Keratinocyte (primary cell): ENCODE measurements at regions not wholly inside any gene's neighbourhood (a gene's known extent, or its start where the extent isn't known, plus 50 kb on each side); places are given as distances from the start of the nearest gene placed in this dataset.

Experiments
- DNase-seq: peaks from one replicate; pipeline ENCODE4 v3.0.0-alpha.2; 2011; ENCODE audit warnings: low read depth, missing footprints, low spot score
- FAIRE-seq: peaks from 2 replicates; lab custom pipeline; 2011; peaks lifted over from hg19 to GRCh38; lab: Jason Lieb, UNC
- H2AFZ ChIP-seq: 2 replicates; pipeline ENCODE4 v1.6.0; 2012; ENCODE audit warnings: low read length, control low read depth, inconsistent platforms; ENCODE audit not compliant: control insufficient read depth
- H3K27ac ChIP-seq: 2 replicates; pipeline ENCODE4 v1.5.1; 2011; ENCODE audit warnings: low read length; ENCODE audit not compliant: control insufficient read depth, insufficient read depth
- H3K27me3 ChIP-seq: 3 replicates; pipeline ENCODE4 v1.6.0; 2011; ENCODE audit warnings: low read length; ENCODE audit not compliant: control insufficient read depth, insufficient read depth; ENCODE audit errors: extremely low read depth
- H3K36me3 ChIP-seq, 2 experiments: 2 replicates in 1 of 2; 3 replicates in 1 of 2; pipeline ENCODE4 v1.5.1; 2011; ENCODE audit warnings: low read length in 2 of 2, mild to moderate bottlenecking in 1 of 2; ENCODE audit not compliant: control insufficient read depth in 2 of 2, insufficient read depth in 2 of 2; ENCODE audit errors: extremely low read depth in 1 of 2
- H3K4me1 ChIP-seq: 3 replicates; pipeline ENCODE4 v1.5.1; 2011; ENCODE audit warnings: low read length; ENCODE audit not compliant: control insufficient read depth, insufficient read depth; ENCODE audit errors: extremely low read depth
- H3K4me2 ChIP-seq: 3 replicates; pipeline ENCODE4 v1.6.0; 2011; ENCODE audit warnings: low read depth, low read length; ENCODE audit not compliant: control insufficient read depth, insufficient read depth; ENCODE audit errors: extremely low read depth
- H3K4me3 ChIP-seq, 3 experiments: fragments of 200-600 bp in 1 of 3; sonication (generic) in 1 of 3; 2 replicates in 2 of 3; 3 replicates in 1 of 3; pipeline ENCODE4 v1.5.1; 2011 to 2016; ENCODE audit warnings: low read length in 3 of 3, mild to moderate bottlenecking in 3 of 3, control low read depth in 2 of 3, inconsistent platforms in 1 of 3, low read depth in 1 of 3, mixed read lengths in 1 of 3, mixed run types in 1 of 3, moderate library complexity in 1 of 3; ENCODE audit not compliant: control insufficient read depth in 2 of 3, insufficient read depth in 2 of 3; ENCODE audit errors: extremely low read depth in 1 of 3
- H3K79me2 ChIP-seq: 2 replicates; pipeline ENCODE4 v1.6.0; 2012; ENCODE audit warnings: low read length; ENCODE audit not compliant: control insufficient read depth, insufficient read depth
- H3K9ac ChIP-seq: 3 replicates; pipeline ENCODE4 v1.6.0; 2011; ENCODE audit warnings: low read length; ENCODE audit not compliant: control insufficient read depth, insufficient read depth; ENCODE audit errors: extremely low read depth
- H3K9me1 ChIP-seq: 3 replicates; pipeline ENCODE4 v1.6.0; 2011; ENCODE audit warnings: low read length; ENCODE audit not compliant: control insufficient read depth, insufficient read depth; ENCODE audit errors: extremely low read depth
- H3K9me3 ChIP-seq: 2 replicates; pipeline ENCODE4 v1.5.1; 2012; ENCODE audit warnings: low read depth, low read length; ENCODE audit not compliant: control insufficient read depth
- H4K20me1 ChIP-seq: 3 replicates; pipeline ENCODE4 v1.6.0; 2011; ENCODE audit warnings: low read length; ENCODE audit not compliant: control insufficient read depth, insufficient read depth; ENCODE audit errors: extremely low read depth
- EZH2 ChIP-seq: IDR thresholded peaks from one replicate; pipeline ENCODE4 v1.6.1; 2012; ENCODE audit warnings: inconsistent platforms, mild to moderate bottlenecking, low read length, moderate library complexity
- dilution Hi-C: fragments of 300-500 bp; cut with MboI; formaldehyde crosslinking; loops from one replicate; pipeline ENCODE4 v1.7.0; 2020; ENCODE audit warnings: low sequenced_read_pairs; ENCODE audit not compliant: extremely low pct_ligation_motif_present
- TF ChIP-seq, protein P1 (sequence below), 3 experiments: IDR thresholded peaks in 1 of 3; conservative IDR thresholded peaks in 1 of 3; optimal IDR thresholded peaks in 1 of 3; 2 replicates in 2 of 3; 3 replicates in 1 of 3; pipeline versions ENCODE3 to v1.5.1; 2011; ENCODE audit warnings: low read length in 3 of 3, mild to moderate bottlenecking in 3 of 3, moderate library complexity in 2 of 3, control low read depth in 1 of 3, inconsistent platforms in 1 of 3; ENCODE audit not compliant: insufficient read depth in 2 of 3; ENCODE audit errors: extremely low read depth in 1 of 3

DNA sequence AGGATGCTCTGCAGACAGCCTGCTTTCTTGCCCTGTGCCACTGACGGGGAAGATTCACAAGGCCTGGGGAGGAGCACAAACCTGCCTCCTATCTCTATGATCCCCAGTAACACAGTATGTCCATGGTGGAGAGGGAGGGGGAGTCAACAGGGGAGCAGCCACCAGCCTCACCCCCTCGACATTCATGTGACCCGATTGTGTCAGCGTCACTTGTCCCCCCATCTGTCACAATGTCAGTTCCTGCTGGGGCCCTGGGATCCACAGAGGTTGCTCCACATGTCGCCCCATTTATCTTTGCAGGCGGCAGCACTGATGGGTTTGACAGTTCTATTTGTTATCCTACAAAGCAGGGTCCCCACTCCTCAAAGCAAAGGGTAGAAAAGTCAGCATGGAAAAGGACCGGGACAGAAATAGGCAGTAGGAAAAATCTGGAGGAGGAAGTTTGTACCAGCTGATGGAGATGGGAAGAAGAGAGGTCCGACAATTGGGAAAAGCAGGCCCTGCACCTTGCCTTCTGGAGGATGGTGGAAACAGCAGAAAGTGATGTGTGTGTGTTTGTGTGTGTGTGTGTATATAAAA is 130.9 kb downstream of the SEC16B start:
- TF ChIP-seq, protein P1, sequence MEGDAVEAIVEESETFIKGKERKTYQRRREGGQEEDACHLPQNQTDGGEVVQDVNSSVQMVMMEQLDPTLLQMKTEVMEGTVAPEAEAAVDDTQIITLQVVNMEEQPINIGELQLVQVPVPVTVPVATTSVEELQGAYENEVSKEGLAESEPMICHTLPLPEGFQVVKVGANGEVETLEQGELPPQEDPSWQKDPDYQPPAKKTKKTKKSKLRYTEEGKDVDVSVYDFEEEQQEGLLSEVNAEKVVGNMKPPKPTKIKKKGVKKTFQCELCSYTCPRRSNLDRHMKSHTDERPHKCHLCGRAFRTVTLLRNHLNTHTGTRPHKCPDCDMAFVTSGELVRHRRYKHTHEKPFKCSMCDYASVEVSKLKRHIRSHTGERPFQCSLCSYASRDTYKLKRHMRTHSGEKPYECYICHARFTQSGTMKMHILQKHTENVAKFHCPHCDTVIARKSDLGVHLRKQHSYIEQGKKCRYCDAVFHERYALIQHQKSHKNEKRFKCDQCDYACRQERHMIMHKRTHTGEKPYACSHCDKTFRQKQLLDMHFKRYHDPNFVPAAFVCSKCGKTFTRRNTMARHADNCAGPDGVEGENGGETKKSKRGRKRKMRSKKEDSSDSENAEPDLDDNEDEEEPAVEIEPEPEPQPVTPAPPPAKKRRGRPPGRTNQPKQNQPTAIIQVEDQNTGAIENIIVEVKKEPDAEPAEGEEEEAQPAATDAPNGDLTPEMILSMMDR (optimal IDR thresholded peaks at IDR 0.05 in 1 of 3, IDR thresholded peaks at IDR 0.05 in 1 of 3, conservative IDR thresholded peaks at IDR 0.05 in 1 of 3; ENCODE audit: extremely low read depth in 1 of 3, insufficient read depth in 2 of 3, low read length in 3 of 3) = no peak
- no peak for TF ChIP-seq EZH2

DNA sequence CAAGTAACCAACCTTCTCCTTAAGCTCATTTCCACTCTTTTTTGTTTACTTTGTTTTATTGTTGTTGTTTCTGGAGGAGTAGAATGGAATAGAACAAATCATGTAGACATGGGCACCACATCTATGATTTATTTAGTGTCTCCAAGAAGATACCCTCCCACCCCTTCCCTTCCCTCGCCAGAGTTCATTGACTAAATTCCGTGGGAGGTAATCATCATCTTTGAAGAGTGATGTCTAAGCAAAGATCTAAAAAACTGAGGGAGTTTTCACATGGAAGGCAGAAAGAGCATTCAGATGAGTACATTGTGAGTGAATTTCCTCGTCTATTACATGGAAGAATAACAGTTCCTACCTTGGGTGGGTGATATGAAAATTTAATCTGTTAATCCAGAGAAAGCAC is 136.2 kb downstream of the SEC16B start:
- Histone ChIP-seq H2AFZ (no peak overlapping the region), H3K4me3 (no peak overlapping the region), H3K9me1 (no peaks in the 10 kb centered on the region), H3K9ac (no peak overlapping the region), H3K9me3 (no peaks in the 10 kb centered on the region), H3K4me2 (no peak overlapping the region), H3K27ac (no peak overlapping the region), H4K20me1 (no peaks in the 10 kb centered on the region), H3K79me2 (no peaks in the 10 kb centered on the region), H3K27me3 (no peaks in the 10 kb centered on the region), H3K36me3 (no peaks in the 10 kb centered on the region), H3K4me1 (no peaks in the 10 kb centered on the region)
- TF ChIP-seq, protein P1 (optimal IDR thresholded peaks at IDR 0.05 in 1 of 3, IDR thresholded peaks at IDR 0.05 in 1 of 3, conservative IDR thresholded peaks at IDR 0.05 in 1 of 3; ENCODE audit: extremely low read depth in 1 of 3, insufficient read depth in 2 of 3, low read length in 3 of 3) = no peak
- no peak for TF ChIP-seq EZH2
- FAIRE-seq (no peak), DNase-seq (no peak)
- dilution Hi-C loops = no loop called here

More for the DNA sequence above, 130.9 kb downstream of the SEC16B start:
- Histone ChIP-seq H3K4me3 (no peak overlapping the region), H3K9ac (no peak overlapping the region), H3K27ac (no peak overlapping the region), H3K4me2 (no peak overlapping the region), H3K27me3 (no peaks in the 10 kb centered on the region), H2AFZ (no peak overlapping the region), H3K36me3 (no peaks in the 10 kb centered on the region), H3K9me1 (no peaks in the 10 kb centered on the region), H3K79me2 (no peaks in the 10 kb centered on the region), H3K9me3 (no peaks in the 10 kb centered on the region), H3K4me1 (no peaks in the 10 kb centered on the region), H4K20me1 (no peaks in the 10 kb centered on the region)
- DNase-seq = no peak
- dilution Hi-C loops = no loop called here
- FAIRE-seq = no peak
